ENCODE measurements at regions not wholly inside any gene's neighbourhood (a gene's known extent, or its start where the extent isn't known, plus 50 kb on each side); places are given as distances from the start of the nearest gene placed in this dataset.

DNA sequence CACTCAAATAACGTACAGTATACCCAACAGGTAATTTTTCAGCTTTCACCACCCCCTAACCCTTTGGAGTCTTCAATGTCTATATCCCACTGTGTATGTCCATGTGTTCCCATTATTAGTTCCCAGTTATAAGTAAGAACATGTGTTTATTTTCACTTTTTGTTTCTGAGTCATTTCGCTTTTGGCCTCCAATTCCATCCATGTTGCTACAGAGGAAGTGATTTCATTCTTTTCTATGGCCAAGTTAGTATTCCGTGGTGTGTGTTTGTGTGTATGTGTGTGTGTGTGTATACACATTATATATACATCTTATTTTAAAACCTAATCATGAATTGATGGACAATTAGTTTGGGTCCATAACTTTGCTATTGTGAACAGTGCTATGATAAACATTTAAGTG lies 464.4 kb downstream of the CMPK2 start:
- H3K4me3 ChIP-seq: no peak overlapping the region
- TF ChIP-seq POLR2A (IDR thresholded peaks at IDR 0.05): no peak
- TF ChIP-seq, protein P1, sequence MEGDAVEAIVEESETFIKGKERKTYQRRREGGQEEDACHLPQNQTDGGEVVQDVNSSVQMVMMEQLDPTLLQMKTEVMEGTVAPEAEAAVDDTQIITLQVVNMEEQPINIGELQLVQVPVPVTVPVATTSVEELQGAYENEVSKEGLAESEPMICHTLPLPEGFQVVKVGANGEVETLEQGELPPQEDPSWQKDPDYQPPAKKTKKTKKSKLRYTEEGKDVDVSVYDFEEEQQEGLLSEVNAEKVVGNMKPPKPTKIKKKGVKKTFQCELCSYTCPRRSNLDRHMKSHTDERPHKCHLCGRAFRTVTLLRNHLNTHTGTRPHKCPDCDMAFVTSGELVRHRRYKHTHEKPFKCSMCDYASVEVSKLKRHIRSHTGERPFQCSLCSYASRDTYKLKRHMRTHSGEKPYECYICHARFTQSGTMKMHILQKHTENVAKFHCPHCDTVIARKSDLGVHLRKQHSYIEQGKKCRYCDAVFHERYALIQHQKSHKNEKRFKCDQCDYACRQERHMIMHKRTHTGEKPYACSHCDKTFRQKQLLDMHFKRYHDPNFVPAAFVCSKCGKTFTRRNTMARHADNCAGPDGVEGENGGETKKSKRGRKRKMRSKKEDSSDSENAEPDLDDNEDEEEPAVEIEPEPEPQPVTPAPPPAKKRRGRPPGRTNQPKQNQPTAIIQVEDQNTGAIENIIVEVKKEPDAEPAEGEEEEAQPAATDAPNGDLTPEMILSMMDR (IDR thresholded peaks at IDR 0.05): no peak
- H3K9me3 ChIP-seq: no peaks in the 10 kb centered on the region
- no peak overlapping the region for H3K27ac ChIP-seq
- no peak for DNase-seq
- H3K4me1 ChIP-seq: no peaks in the 10 kb centered on the region
- H3K27me3 ChIP-seq: no peaks in the 10 kb centered on the region
- H3K36me3 ChIP-seq: no peaks in the 10 kb centered on the region

DNA sequence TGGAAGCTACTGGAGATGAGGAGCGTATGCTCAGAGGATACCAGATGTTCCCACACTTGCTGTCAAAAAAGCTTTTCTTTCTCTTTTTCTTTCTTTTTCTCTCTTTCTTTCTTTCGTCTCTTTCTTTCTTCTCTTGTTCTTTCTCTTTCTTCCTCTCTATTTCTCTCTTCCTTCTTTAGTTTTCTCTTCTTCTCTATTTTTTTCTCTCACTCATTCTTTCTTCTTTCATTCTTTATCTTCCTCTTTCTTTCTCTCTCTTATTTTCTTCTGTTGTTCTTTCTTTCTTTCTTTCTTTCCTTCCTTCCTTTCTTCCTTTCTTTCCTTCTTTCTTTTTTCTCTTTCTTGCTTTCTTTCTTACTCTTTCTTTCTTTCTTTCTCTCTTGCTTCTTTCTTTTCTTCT lies 457.6 kb downstream of the CMPK2 start:
- H3K4me1 ChIP-seq: no peaks in the 10 kb centered on the region
- TF ChIP-seq, protein P1 (IDR thresholded peaks at IDR 0.05): no peak
- no peak overlapping the region for H3K4me3 ChIP-seq
- H3K9me3 ChIP-seq: no peaks in the 10 kb centered on the region
- no peaks in the 10 kb centered on the region for H3K27me3 ChIP-seq
- DNase-seq: no peak
- H3K36me3 ChIP-seq: no peaks in the 10 kb centered on the region
- H3K27ac ChIP-seq: no peak overlapping the region

DNA sequence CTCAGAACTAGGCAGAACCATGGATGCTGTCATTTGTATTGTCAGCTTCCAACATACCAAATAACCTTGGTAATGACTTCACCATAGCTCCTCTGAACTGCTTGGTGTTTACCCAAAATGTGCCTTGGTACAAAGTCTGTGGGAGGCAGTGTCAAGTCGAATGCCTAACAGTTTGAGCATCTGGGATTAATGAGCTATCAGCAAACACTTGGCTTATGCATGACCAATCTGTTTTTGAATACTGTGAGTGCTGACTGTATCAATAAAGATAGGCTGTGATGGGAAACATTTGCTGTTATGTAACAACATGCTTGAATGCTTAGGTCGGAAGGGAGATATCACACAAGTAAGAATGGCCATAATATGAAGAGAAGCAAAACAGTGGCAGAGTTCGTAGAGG lies 455.4 kb downstream of the CMPK2 start:
- TF ChIP-seq, protein P1 (IDR thresholded peaks at IDR 0.05): no peak
- TF ChIP-seq POLR2A (IDR thresholded peaks at IDR 0.05): no peak
- Histone ChIP-seq H3K36me3 (no peaks in the 10 kb centered on the region), H3K9me3 (no peaks in the 10 kb centered on the region), H3K27me3 (no peaks in the 10 kb centered on the region), H3K4me1 (no peaks in the 10 kb centered on the region), H3K4me3 (no peak overlapping the region), H3K27ac (no peak overlapping the region)
- no peak for DNase-seq

DNA sequence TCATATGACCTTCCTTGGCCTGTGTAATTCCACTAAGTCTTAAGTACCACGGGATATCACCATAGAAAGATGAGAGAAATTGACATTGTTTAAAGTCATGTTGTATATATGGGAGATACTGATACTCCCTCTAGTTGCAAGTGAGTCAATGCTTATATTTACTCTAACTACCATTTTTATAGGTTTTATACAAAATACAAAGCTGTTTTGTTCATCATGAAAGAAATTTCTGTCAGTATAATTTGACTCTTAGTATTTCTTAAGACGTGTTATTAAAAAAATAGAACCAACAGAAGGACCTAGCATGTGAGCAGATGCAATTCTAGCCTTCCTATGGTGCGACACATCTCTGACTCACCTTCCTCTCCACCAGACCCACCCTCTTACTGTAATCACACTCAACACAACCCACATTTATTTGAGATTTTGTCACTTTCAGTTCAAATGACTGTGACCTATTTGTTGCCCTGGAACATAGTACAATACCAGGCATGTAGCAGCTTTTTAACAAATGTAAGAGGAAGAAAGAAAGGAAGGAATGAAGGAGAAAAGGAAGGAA lies 453.1 kb downstream of the CMPK2 start:
- TF ChIP-seq, protein P1 (IDR thresholded peaks at IDR 0.05): no peak
- no peak for TF ChIP-seq POLR2A (IDR thresholded peaks at IDR 0.05)
- Histone ChIP-seq H3K4me1 (no peaks in the 10 kb centered on the region), H3K27ac (no peak overlapping the region), H3K9me3 (no peaks in the 10 kb centered on the region), H3K4me3 (no peak overlapping the region), H3K36me3 (no peaks in the 10 kb centered on the region), H3K27me3 (no peaks in the 10 kb centered on the region)
- DNase-seq: no peak

DNA sequence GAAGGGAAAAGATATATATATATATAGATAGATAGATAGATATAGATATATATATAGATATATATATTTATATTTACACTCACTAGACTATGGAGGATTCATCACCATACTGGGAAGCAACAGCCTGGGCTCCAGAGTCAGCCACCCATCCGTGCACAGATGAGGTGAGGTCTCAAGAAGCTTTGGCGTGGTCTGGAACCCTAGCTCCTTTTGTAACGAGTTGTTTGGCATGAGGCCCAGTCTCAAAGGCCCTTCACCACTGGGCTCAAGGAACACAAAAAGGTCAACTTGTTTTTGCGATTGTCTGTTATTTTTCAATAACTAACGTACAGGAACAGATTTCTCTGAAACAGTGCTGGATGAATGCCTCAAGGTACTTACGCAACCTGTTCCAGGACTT lies 448.7 kb downstream of the CMPK2 start:
- Histone ChIP-seq H3K27ac (no peak overlapping the region), H3K36me3 (no peaks in the 10 kb centered on the region), H3K9me3 (no peaks in the 10 kb centered on the region), H3K27me3 (no peaks in the 10 kb centered on the region), H3K4me3 (no peak overlapping the region), H3K4me1 (no peaks in the 10 kb centered on the region)
- TF ChIP-seq, protein P1 (IDR thresholded peaks at IDR 0.05): no peak
- no peak for TF ChIP-seq POLR2A (IDR thresholded peaks at IDR 0.05)
- DNase-seq: no peak

DNA sequence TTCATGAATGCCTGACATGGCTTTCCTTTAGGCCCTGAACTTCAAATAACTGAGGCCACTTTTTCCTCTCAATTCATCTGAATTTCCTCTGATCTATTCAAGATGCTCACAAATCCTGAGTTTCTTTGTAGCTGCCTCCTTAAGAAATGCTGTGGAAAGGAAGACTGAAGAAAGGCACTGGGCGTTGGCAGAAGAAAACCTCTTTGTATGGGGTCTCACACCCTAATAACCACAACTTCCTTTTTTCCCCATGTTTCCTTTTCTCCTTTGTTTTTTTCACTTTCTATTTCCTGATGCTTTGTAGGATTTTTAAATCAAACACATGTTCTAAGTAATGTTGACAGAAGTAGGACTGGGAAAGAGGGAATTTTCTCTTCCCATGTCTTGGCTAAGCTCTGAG lies 447.4 kb downstream of the CMPK2 start:
- H3K27ac ChIP-seq: no peak overlapping the region
- TF ChIP-seq POLR2A (IDR thresholded peaks at IDR 0.05): no peak
- TF ChIP-seq, protein P1 (IDR thresholded peaks at IDR 0.05): no peak
- no peak for DNase-seq
- H3K4me3 ChIP-seq: no peak overlapping the region
- H3K4me1 ChIP-seq: no peaks in the 10 kb centered on the region
- no peaks in the 10 kb centered on the region for H3K27me3 ChIP-seq
- no peaks in the 10 kb centered on the region for H3K36me3 ChIP-seq
- H3K9me3 ChIP-seq: no peaks in the 10 kb centered on the region

Data from Peyer's patch (tissue), 4 donors.